ENCODE measurements at regions not wholly inside any gene's neighbourhood (a gene's known extent, or its start where the extent isn't known, plus 50 kb on each side); places are given as distances from the start of the nearest gene placed in this dataset.
A peak's percentile ranks its signal among the peaks of the same experiment; 100 is the strongest.

GRCh38 chr7:46133751-46134150 is 212.7 kb upstream of the IGFBP3 start:
- in situ Hi-C loops (cut with MboI; ENCODE audit: low sequenced_read_pairs): no loop called here

More at GRCh38 chr7:46133751-46134150, 212.7 kb upstream of the IGFBP3 start:
- Histone ChIP-seq H4K8ac (ENCODE audit: low read depth in 2 of 2, low read length in 2 of 2) (peak overlapping the region in 1 of 2 experiments; percentile 19; a peak in 2 of 4 replicates), H2BK15ac (ENCODE audit: low read depth, low read length) (peak overlapping the region; percentile 51; the same call in 2 of the 3 replicates), H4K91ac (ENCODE audit: insufficient read depth, low read depth, low read length) (peak overlapping the region; percentile 71; the same call in 1 of the 2 replicates), H3K36me3 (ENCODE audit: control insufficient read depth, insufficient read depth, low read length) (no peaks in the 10 kb centered on the region), H3K4ac (ENCODE audit: low read depth, low read length) (peak overlapping the region; percentile 19; the same call in 1 of the 2 replicates), H3K9me1 (ENCODE audit: insufficient read depth, low read length) (peaks cover 8% of the 10 kb centered on the region), H2BK5ac (ENCODE audit: low read depth, low read length, poor library complexity, severe bottlenecking) (no peak overlapping the region), H3K4me1 (ENCODE audit: control insufficient read depth, insufficient read depth, low read length) (peaks cover 7% of the 10 kb centered on the region), H3K56ac (ENCODE audit: extremely low read depth, insufficient read depth, low read length) (no peak overlapping the region), H3K27ac (ENCODE audit: insufficient read depth, low read length) (no peak overlapping the region), H4K5ac (ENCODE audit: low read depth, low read length) (peak overlapping the region; percentile 22; the same call in 1 of the 2 replicates), H2BK120ac (ENCODE audit: low read depth, low read length) (peak overlapping the region; percentile 70), H3K27me3 (ENCODE audit: control insufficient read depth, insufficient read depth, low read length) (no peaks in the 10 kb centered on the region), H4K20me1 (ENCODE audit: insufficient read depth, low read length) (no peaks in the 10 kb centered on the region), H3K4me3 (ENCODE audit: insufficient read depth, low read depth, low read length) (no peak overlapping the region), H3K9ac (ENCODE audit: low read depth, low read length) (no peak overlapping the region), H2BK20ac (ENCODE audit: low read depth, low read length) (peak overlapping the region; percentile 72), H3K23ac (ENCODE audit: low read depth, low read length) (no peak overlapping the region), H3K18ac (ENCODE audit: low read depth, low read length) (peak overlapping the region; percentile 61; the same call in 1 of the 2 replicates), H3K9me3 (ENCODE audit: control insufficient read depth, insufficient read depth, low read length) (no peaks in the 10 kb centered on the region), H3K4me2 (ENCODE audit: low read depth, low read length) (no peak overlapping the region), H2AFZ (replicated peaks; ENCODE audit: low read length, poor library complexity) (no peak overlapping the region), H3K14ac (replicated peaks; ENCODE audit: low read depth, low read length) (no peak overlapping the region), H2AK9ac (replicated peaks; ENCODE audit: low read depth, low read length, poor library complexity) (no peak overlapping the region), H2AK5ac (ENCODE audit: low read depth, low read length) (peak overlapping the region; percentile 48), H3K79me1 (ENCODE audit: low read depth in 1 of 2, low read length in 2 of 2) (no peaks in the 10 kb centered on the region)
- ChIA-PET POLR2A (ENCODE audit: unreplicated experiment) (interaction anchor here (0.6 kb wide), 1 partner anchor 135 kb away, joined by 5 read pairs; no protein-coding TSS in a partner anchor), CTCF (no interaction called here)
- intact Hi-C loops (cut with micrococcal nuclease): no loop called here
- DNase-seq: no peak
- BruUV-seq (replicated peaks): no TSS peak
- dilution Hi-C loops (cut with HindIII; ENCODE audit: low sequenced_read_pairs, unreplicated experiment): no loop called here
- ATAC-seq (ENCODE audit: low read depth): no peak
- no CpG with 5 or more reads among the region's 3 CpGs for WGBS, 2 experiments (ENCODE audit: extremely low coverage in 2 of 2, insufficient read length in 1 of 2)
- no peak for TF ChIP-seq MAZ (IDR thresholded peaks at IDR 0.05; ENCODE audit: borderline replicate concordance, low read depth, low read length)
- no peak for TF ChIP-seq RAD21 (IDR thresholded peaks at IDR 0.05; ENCODE audit: low read length)
- TF ChIP-seq, protein P1, sequence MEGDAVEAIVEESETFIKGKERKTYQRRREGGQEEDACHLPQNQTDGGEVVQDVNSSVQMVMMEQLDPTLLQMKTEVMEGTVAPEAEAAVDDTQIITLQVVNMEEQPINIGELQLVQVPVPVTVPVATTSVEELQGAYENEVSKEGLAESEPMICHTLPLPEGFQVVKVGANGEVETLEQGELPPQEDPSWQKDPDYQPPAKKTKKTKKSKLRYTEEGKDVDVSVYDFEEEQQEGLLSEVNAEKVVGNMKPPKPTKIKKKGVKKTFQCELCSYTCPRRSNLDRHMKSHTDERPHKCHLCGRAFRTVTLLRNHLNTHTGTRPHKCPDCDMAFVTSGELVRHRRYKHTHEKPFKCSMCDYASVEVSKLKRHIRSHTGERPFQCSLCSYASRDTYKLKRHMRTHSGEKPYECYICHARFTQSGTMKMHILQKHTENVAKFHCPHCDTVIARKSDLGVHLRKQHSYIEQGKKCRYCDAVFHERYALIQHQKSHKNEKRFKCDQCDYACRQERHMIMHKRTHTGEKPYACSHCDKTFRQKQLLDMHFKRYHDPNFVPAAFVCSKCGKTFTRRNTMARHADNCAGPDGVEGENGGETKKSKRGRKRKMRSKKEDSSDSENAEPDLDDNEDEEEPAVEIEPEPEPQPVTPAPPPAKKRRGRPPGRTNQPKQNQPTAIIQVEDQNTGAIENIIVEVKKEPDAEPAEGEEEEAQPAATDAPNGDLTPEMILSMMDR (conservative IDR thresholded peaks at IDR 0.05; ENCODE audit: low read depth, low read length): no peak
- TF ChIP-seq, protein P2, sequence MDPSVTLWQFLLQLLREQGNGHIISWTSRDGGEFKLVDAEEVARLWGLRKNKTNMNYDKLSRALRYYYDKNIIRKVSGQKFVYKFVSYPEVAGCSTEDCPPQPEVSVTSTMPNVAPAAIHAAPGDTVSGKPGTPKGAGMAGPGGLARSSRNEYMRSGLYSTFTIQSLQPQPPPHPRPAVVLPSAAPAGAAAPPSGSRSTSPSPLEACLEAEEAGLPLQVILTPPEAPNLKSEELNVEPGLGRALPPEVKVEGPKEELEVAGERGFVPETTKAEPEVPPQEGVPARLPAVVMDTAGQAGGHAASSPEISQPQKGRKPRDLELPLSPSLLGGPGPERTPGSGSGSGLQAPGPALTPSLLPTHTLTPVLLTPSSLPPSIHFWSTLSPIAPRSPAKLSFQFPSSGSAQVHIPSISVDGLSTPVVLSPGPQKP (IDR thresholded peaks at IDR 0.05; ENCODE audit: borderline replicate concordance, low read depth, low read length): no peak
- TF ChIP-seq CHD1 (IDR thresholded peaks at IDR 0.05; ENCODE audit: low read depth, low read length): no peak
- TF ChIP-seq CEBPB (IDR thresholded peaks at IDR 0.05; ENCODE audit: low read depth, low read length): no peak
- no peak for TF ChIP-seq NFE2L2 (IDR thresholded peaks at IDR 0.05; ENCODE audit: low read depth, low read length)
- TF ChIP-seq USF2 (IDR thresholded peaks at IDR 0.05; ENCODE audit: low read depth, low read length): no peak
- no peak for TF ChIP-seq RFX5 (IDR thresholded peaks at IDR 0.05; ENCODE audit: low read depth, low read length)
- no peak for TF ChIP-seq MXI1 (IDR thresholded peaks at IDR 0.05; ENCODE audit: borderline replicate concordance, low read depth, low read length)
- TF ChIP-seq BHLHE40 (IDR thresholded peaks at IDR 0.05; ENCODE audit: low read depth, low read length): no peak
- TF ChIP-seq RCOR1 (IDR thresholded peaks at IDR 0.05; ENCODE audit: insufficient replicate concordance, low read length): no peak
- no peak for TF ChIP-seq SMC3 (IDR thresholded peaks at IDR 0.05; ENCODE audit: low read depth, low read length)
- TF ChIP-seq MAFK (IDR thresholded peaks at IDR 0.05; ENCODE audit: low read depth, low read length): no peak

Data from IMR-90 (cell line).